WTC11 (cell line): ENCODE measurements at regions not wholly inside any gene's neighbourhood (a gene's known extent, or its start where the extent isn't known, plus 50 kb on each side); places are given as distances from the start of the nearest gene placed in this dataset.
"Not testable (repeated sequence)": the region's sequence is repeated elsewhere in the genome, so short reads cannot be mapped to it uniquely, and the experiment has no call there.

Source experiments
- ATF2 ChIP-seq: sonication (generic); formaldehyde crosslinking; IDR thresholded peaks from 2 replicates; pipeline ENCODE4 v1.8.1; 2022; ENCODE audit warnings: low read depth, missing genetic modification reagents, borderline replicate concordance
- CTCF ChIP-seq: fragments of 200-600 bp; IDR thresholded peaks from 2 replicates; pipeline ENCODE4 v1.8.0; 2022; ENCODE audit warnings: antibody characterized with exemption
- ELF4 ChIP-seq: sonication (generic); formaldehyde crosslinking; IDR thresholded peaks from 2 replicates; pipeline ENCODE4 v1.8.1; 2022; ENCODE audit warnings: low read depth, mild to moderate bottlenecking, moderate library complexity, missing genetic modification reagents
- IRF2 ChIP-seq: sonication (generic); formaldehyde crosslinking; IDR thresholded peaks from 2 replicates; pipeline ENCODE4 v1.8.0; 2022; ENCODE audit warnings: low read depth, missing genetic modification reagents, borderline replicate concordance
- JUN ChIP-seq: sonication (generic); formaldehyde crosslinking; IDR thresholded peaks from 2 replicates; pipeline ENCODE4 v1.8.0; 2023; ENCODE audit warnings: mild to moderate bottlenecking, missing genetic modification reagents
- NR2C2 ChIP-seq: sonication (generic); formaldehyde crosslinking; IDR thresholded peaks from 2 replicates; pipeline ENCODE4 v1.8.0; 2022; ENCODE audit warnings: mild to moderate bottlenecking, missing genetic modification reagents
- PRDM15 ChIP-seq: sonication (generic); formaldehyde crosslinking; IDR thresholded peaks from 2 replicates; pipeline ENCODE4 v1.8.0; 2022; ENCODE audit warnings: missing genetic modification reagents
- SP1 ChIP-seq: sonication (generic); formaldehyde crosslinking; conservative IDR thresholded peaks from 2 replicates; pipeline ENCODE4 v1.8.1; 2022; ENCODE audit warnings: missing genetic modification reagents

- not testable (repeated sequence) for TF ChIP-seq ATF2 (CRISPR knock-in tag); NR2C2 (CRISPR knock-in tag); CTCF; IRF2; ELF4 (CRISPR knock-in tag); PRDM15 (CRISPR knock-in tag); SP1 (CRISPR knock-in tag); JUN
Measured at GRCh38 chr5:177856474-177856873, 73.8 kb upstream of the FAM153A start.
